ENCODE measurements at regions not wholly inside any gene's neighbourhood (a gene's known extent, or its start where the extent isn't known, plus 50 kb on each side); places are given as distances from the start of the nearest gene placed in this dataset.

GRCh38 chr5:25446061-25446420 lies 801.3 kb upstream of the CDH10 start (continued):
- peak; percentile 56 for TF ChIP-seq CHD7 (IDR thresholded peaks at IDR 0.05; ENCODE audit: insufficient replicate concordance, low read length)
- TF ChIP-seq POLR2AphosphoS5 (IDR thresholded peaks at IDR 0.05; ENCODE audit: low read depth, low read length): 0 out of 2 replicates have a peak, but pooled peaks have one; percentile 6

All from H1 (cell line).